HG02588 (cell line): ENCODE measurements at regions not wholly inside any gene's neighbourhood (a gene's known extent, or its start where the extent isn't known, plus 50 kb on each side); places are given as distances from the start of the nearest gene placed in this dataset.
"Not testable (repeated sequence)": the region's sequence is repeated elsewhere in the genome, so short reads cannot be mapped to it uniquely, and the experiment has no call there.

Source experiments
- ATAC-seq: cut with Tn5 transposase; IDR thresholded peaks from one replicate; pipeline ENCODE4 v1.9.1; 2021; ENCODE audit warnings: mild to moderate bottlenecking, moderate library complexity; ENCODE audit not compliant: unreplicated experiment

DNA sequence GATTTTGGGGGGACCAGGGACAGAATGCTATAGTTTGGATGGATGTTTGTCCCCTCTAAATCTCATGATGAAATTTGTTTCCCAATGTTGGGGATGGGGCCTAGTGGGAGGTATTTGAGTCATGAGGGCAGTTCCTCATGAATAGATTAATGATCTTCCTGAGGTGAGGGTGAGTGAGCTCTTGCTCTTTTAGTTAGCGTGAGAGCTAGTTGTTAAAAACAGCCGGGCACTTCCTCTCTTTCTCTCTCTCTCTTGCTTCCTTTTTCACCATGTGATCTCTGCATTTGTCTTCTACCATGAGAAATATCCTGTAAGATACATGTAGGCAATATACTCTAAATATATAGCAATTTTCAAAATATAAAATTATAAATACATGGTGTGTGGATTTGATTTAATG lies 290.8 kb upstream of the PCDH9 start:
- no peak for ATAC-seq

DNA sequence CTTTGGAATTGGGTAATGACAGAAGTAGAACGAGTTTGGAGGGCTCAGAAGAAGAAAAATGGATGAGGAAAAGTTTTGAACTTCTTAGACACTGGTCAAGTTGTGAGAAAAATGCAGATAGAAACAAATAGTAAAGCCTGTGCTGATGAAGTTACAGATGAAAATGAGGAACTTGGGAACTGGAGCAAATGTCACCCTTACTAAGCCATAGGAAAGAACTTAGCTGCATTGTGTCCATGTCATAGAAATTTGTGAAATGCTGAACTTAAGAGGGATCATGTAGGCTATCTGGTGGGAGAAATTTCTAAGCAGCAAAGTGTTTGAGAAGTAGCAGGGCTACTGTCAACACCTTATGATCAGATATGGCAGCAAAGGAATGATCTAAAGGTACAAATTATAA lies 289.2 kb upstream of the PCDH9 start:
- no peak for ATAC-seq

DNA sequence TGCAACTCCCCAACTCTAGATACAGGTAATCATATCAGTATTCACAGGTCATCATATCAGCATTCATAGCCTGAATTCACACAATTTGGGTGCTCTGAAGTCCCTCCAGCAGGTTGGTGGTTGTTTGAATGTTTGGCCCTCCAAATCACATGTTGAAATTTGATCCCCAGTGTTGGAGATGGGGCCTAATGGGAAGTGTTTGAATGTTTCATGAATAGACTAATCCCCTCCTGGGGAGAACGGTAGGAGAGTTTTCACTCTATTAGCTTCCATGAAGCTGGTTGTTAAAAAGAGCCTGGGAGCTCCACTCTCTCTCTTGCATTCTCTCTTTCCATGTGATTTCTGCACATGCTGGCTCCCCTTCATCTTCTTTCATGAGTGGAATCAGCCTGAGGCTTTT lies 288.6 kb upstream of the PCDH9 start:
- no peak for ATAC-seq

DNA sequence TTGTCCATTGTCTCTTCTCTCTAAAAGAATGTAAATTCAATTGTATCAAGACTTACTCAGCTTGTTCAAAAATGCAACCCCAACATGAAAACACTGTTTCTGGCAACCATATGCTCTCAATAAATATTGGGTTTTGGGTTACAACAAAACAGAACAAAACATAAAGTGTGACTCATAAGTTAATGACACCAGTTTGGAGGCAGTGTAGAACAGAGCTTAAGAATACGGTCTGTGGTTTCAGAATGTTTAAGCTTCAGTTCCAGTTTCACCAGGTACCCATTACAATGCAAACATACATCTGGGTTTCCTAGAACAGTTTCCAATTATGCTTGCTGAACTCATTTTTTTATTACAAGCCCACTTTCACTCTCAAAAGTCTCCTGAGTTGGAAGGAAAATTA lies 285.8 kb upstream of the PCDH9 start:
- ATAC-seq = peak; percentile 99

- ATAC-seq = no peak
Observed at GRCh38 chr13:67509018-67509417, 278.9 kb upstream of the PCDH9 start.

GRCh38 chr13:67508275-67508674 lies 278.1 kb upstream of the PCDH9 start:
- ATAC-seq = not testable (repeated sequence)

DNA sequence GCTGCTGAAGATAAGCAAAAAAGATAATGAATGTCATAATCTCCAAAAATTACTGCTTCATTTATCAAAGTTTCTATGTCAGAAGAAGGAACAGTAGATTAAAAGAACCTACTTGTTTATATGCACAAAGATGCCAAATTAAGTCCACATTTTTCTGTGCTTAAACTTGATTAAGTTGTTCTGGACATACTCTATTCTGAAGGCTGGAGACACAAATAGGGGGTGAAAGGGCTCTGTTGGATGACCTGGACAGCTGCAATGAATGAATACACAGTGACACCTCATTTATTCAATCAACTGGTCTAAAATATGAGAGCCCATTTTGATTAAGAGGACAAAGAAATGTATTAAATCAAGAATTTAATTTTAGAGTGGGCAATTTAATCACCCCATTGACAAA lies 276.3 kb upstream of the PCDH9 start:
- no peak for ATAC-seq

GRCh38 chr13:67505376-67505775 lies 275.2 kb upstream of the PCDH9 start:
- ATAC-seq = no peak

DNA sequence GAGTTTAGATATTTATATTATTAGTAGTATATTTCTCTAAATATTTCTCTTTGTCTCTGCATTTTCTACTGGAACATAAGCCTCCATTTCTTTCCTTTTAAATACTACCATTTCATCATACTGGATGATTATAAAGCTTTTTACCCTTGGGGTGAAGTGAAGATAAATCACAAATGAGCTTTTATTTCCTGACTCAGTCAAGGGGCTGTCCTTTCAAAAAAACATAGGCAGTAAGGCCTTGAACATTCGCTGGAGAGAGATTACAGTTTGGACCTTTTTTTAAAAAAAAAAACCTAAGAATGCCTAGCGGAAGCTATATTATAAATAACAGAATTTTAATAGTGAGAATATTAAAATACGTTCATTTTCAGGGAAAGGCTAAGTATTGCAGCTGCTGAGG lies 268.8 kb upstream of the PCDH9 start:
- no peak for ATAC-seq

GRCh38 chr13:67493835-67494234 lies 263.7 kb upstream of the PCDH9 start:
- ATAC-seq = no peak

GRCh38 chr13:67489016-67489415 lies 258.9 kb upstream of the PCDH9 start:
- ATAC-seq = no peak

GRCh38 chr13:67481445-67481844 lies 251.3 kb upstream of the PCDH9 start:
- no peak for ATAC-seq

GRCh38 chr13:67474115-67474514 lies 244.0 kb upstream of the PCDH9 start:
- no peak for ATAC-seq

GRCh38 chr13:67469623-67470022 lies 239.5 kb upstream of the PCDH9 start:
- ATAC-seq = no peak

- no peak for ATAC-seq
Observed at GRCh38 chr13:67466569-67466968, 236.4 kb upstream of the PCDH9 start.

DNA sequence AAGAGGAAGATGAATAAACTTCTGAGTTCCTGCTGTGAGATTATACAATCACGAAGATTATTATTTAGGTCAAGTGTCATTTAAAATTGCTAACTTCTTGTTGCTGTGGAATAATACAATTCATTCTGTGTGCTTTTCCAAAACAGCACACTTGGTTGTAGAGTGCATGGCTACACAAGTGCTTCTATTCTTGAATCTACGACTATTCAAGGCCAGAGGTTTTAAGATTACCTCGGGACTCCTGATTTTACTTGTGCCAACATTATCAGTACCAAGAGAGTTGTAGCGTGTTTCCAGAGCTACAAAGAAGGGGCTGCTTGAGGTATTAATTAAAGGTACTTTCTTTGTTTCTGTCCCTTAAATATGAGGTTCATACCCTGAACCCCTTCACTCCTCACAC lies 234.0 kb upstream of the PCDH9 start:
- ATAC-seq = no peak

DNA sequence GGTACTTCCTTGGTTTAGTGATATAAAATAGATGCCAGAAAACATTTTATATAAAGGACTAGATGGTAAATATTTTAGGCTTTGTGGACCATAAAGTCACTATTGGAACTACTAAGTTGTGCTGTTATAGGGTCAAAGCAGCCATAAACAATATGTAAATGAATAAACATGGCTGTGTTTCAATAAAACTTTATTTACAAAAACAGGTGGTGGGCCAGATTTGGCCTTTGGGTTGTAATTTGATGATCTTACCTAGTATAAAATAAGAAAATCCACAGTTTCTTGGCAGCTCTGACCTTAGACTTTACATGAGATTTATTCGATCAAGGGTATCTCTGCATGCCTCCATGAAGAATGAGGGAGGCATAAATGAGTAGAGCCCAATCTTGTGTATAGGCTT lies 232.0 kb upstream of the PCDH9 start:
- no peak for ATAC-seq

GRCh38 chr13:67452526-67452925 lies 222.4 kb upstream of the PCDH9 start:
- not testable (repeated sequence) for ATAC-seq

DNA sequence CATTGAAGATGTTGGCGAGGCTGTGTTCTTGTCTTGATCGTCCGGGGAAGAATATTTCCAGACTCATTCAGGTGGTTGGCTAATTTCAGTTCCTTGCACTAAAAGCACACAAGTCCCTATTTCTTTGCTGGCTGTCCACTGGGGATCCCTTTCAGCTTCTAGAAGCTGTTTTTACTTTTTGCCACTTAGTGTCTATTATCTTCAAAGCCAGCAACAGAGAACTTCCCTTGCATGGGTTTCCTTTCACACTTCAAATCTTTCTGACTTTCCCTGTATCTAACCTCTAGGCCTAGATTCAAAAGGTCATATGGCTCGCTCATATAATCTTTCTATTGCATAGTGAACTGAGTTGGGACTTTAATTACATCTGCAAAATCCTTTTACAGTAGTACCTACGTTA lies 215.3 kb upstream of the PCDH9 start:
- ATAC-seq = no peak

- no peak for ATAC-seq
Observed at GRCh38 chr13:67443923-67444322, 213.8 kb upstream of the PCDH9 start.

- ATAC-seq = no peak
Observed at GRCh38 chr13:67440236-67440975, 210.3 kb upstream of the PCDH9 start.

DNA sequence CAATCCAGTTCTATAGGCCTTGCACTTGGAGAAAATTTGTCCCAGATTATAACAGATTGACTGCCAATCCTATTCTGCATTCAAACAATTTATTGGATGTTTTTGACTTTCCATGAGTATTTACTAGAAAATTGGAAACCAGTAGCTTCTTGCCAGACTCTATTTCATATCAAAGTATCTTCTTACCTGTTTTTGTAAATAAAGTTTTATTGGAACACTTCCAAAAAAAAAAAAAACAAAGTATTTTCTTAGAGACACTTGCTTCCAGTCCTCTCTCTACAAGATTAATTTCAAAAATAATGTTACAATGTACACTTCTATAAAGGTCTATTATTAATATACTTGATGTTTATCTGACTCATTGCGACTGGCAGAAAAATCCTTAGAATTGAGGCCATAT lies 209.2 kb upstream of the PCDH9 start:
- no peak for ATAC-seq

- no peak for ATAC-seq
Observed at GRCh38 chr13:67438465-67438864, 208.3 kb upstream of the PCDH9 start.
